VCaP (cell line): ENCODE measurements at regions not wholly inside any gene's neighbourhood (a gene's known extent, or its start where the extent isn't known, plus 50 kb on each side); places are given as distances from the start of the nearest gene placed in this dataset.
"Not testable (repeated sequence)": the region's sequence is repeated elsewhere in the genome, so short reads cannot be mapped to it uniquely, and the experiment has no call there.

ENCODE experiments used
- H3K27ac ChIP-seq: fragments of 450-650 bp; 2 replicates; pipeline ENCODE4 v1.5.1; 2017
- CTCF ChIP-seq: fragments of 450-650 bp; conservative IDR thresholded peaks from 2 replicates; pipeline ENCODE4 v1.5.1; 2017; ENCODE audit warnings: mild to moderate bottlenecking, moderate library complexity

DNA sequence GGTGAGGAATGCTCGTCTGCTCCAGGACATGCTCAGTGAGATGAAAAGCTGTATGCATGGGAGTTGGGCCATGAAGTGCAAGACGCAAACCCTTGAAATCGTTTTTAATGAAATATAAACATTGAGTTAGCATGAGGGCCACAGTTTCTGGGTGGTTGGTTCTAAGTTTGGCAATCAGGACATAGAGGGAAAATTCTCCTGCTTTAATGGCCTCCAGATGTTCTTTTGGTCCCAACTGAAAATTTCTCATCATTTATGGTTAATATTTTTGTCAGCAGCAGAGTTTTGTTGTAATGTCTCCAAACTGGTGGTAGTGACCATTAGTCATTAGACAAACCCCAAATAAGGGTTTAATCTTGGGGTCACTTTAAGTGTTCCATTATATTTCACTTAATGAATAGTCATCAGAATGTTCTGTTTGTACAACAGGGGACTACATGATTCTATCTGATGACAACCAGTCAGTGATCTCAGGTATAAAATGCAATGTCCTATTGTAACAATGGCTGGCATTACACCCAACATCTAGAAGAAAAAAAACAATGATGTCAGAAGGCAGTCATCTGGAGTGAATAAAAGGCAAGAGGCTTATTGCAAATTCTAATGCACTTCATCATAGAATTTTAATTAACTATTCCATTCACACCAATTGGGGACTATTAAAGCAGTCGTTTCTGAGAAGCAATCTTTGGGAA is 197.4 kb downstream of the JCAD start:
- H3K27ac ChIP-seq = no peak overlapping the region
- no peak for TF ChIP-seq CTCF

DNA sequence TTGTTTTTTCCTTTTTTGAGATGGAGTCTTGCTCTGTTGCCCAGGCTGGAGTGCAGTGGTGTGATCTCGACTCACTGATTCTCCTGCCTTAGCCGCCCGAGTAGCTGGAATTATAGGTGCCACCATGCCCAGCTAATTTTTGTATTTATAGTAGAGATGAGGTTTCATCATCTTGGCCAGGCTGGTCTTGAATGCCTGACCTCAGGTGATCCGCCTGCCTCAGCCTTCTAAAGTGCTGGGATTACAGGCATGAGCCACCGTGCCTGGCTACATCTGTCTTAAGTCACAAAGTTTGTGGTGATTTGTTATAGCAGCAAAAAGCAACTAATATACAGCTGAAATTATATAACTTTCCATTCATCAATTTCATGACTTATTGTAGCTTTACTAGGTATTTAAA is 198.2 kb downstream of the JCAD start:
- H3K27ac ChIP-seq = not testable (repeated sequence)

GRCh38 chr10:29860166-29860565 is 199.2 kb downstream of the JCAD start:
- no peak for TF ChIP-seq CTCF
- no peak overlapping the region for H3K27ac ChIP-seq

DNA sequence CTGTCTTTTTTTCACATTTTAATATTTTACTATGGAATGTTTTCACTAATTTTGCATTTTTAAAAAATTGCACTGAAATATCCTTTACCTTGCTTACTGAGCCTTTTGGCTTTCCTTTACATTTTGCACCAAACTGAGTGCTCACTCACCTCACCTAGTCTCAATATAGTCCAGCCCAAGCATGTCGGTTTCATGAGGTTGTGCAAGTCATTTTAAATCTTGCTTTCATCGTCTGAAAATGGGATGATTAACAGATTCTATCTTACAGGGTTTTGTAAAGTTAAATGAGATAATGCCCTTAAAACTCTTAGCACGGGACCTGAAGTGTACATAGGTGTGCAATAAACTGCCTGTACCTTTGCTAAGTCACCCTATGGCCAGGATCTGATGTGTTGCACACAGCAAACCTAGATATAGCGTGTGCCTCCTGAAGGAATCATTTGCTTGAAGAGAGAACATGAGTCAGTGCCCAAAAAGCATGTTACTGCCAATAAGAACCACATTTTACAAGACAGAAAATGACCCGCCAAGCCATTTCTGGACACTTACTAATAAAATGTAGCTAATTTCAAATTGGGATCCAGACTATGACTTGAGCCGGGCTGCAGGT is 199.8 kb downstream of the JCAD start:
- TF ChIP-seq CTCF = no peak
- no peak overlapping the region for H3K27ac ChIP-seq

DNA sequence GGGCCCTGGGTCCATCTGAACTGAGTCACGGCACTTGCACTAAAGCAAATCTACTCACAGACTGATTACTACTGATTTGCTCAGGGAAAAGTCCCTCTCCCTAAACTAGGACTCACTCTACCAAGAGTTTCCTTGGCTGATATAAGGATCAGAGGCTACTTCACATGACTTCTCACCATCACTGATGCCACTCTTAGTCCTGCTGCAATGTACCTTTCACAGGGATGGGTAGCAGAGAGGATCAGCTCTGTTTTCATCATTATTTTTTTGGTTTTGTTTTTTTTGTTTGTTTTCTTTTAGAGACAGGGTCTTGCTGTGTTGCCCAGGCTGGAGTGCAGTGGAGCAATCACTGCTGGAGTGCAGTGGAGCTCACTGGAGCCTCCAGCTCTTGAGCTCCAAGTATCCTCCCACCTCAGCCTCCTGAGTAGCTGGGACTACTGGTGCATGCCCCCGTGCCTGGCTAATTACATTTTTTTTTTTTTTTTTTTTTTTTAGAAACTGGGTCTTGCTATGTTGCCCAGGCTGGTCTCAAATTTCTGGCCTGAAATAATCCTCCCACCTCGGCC is 200.6 kb downstream of the JCAD start:
- peak; percentile 63 for TF ChIP-seq CTCF
- no peak overlapping the region for H3K27ac ChIP-seq

GRCh38 chr10:29857843-29858701 is 201.3 kb downstream of the JCAD start:
- H3K27ac ChIP-seq = no peak overlapping the region
- TF ChIP-seq CTCF = peak; percentile 90

DNA sequence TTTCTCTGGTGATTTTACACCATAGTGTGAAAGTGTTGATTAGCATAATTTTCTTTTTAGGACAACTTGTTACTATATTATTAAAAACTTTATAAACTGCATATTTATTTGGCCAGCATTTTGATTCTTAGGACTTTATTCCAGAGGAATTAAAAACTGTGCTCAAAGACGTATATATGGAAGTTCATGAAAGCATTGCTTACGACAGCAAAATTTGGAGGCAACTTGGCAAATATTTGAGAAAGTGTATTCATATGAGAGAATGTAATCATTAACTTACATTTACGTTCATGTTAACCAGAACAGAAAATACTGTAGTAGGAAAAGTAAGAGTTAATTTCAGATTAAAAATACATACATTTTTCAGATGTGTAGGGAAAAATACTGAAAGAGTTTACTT is 203.1 kb downstream of the JCAD start:
- TF ChIP-seq CTCF = no peak
- H3K27ac ChIP-seq = no peak overlapping the region
